ENCODE measurements at regions not wholly inside any gene's neighbourhood (a gene's known extent, or its start where the extent isn't known, plus 50 kb on each side); places are given as distances from the start of the nearest gene placed in this dataset.

- Histone ChIP-seq H3K27me3 (ENCODE audit: control insufficient read depth in 1 of 2, insufficient read depth in 2 of 2, low read length in 2 of 2) (no peaks in the 10 kb centered on the region; a peak in 2 of 5 replicates), H3K4me1 (ENCODE audit: insufficient read depth, low read length) (no peaks in the 10 kb centered on the region), H4K20me1 (ENCODE audit: insufficient read depth, low read length) (no peaks in the 10 kb centered on the region), H3K36me3 (replicated peaks in 1 of 2; ENCODE audit: control insufficient read depth in 1 of 2, insufficient read depth in 2 of 2, low read length in 2 of 2) (no peaks in the 10 kb centered on the region), H3K4me2 (ENCODE audit: low read depth, low read length) (no peak overlapping the region), H3K79me2 (ENCODE audit: insufficient read depth, low read length) (no peaks in the 10 kb centered on the region), H3K9me3 (ENCODE audit: low read length) (no peaks in the 10 kb centered on the region), H3K9ac (ENCODE audit: insufficient read depth, low read depth, low read length) (no peak overlapping the region), H3K27ac (ENCODE audit: extremely low read length, insufficient read depth, low read length) (no peak overlapping the region), H3K4me3 (replicated peaks in 1 of 3; ENCODE audit: insufficient read depth in 1 of 3, low read depth in 2 of 3, low read length in 3 of 3) (no peak overlapping the region), H2AFZ (ENCODE audit: low read length) (no peak overlapping the region)
- no TSS peak for BruUV-seq (replicated peaks)
- ChIA-PET CTCF (ENCODE audit: low intra/inter-chr PET ratio, low total read pairs) (no interaction called here), POLR2A (no interaction called here)
- TF ChIP-seq SP5 (CRISPR knock-in tag; IDR thresholded peaks at IDR 0.05; ENCODE audit: borderline replicate concordance, low read depth) (no peak), ZNF317 (CRISPR knock-in tag; IDR thresholded peaks at IDR 0.05) (no peak)
- intact Hi-C loops (cut with micrococcal nuclease; ENCODE audit: unreplicated experiment) (no loop called here), in situ Hi-C loops (cut with HindIII; ENCODE audit: extremely low pct_ligation_motif_present, low pct_unique_long_range_greater_than_20kb) (no loop called here)
- no peak for FAIRE-seq
- WGBS (ENCODE audit: low lambda C conversion rate): under 1% methylated on average over 5 of the region's 5 CpGs
- ATAC-seq: no peak
- DNase-seq (ENCODE audit: low spot score): no peak
Measured at GRCh38 chr2:6654279-6654678, 211.4 kb downstream of the CMPK2 start.

GRCh38 chr2:6656633-6657032 lies 209.1 kb downstream of the CMPK2 start:
- Histone ChIP-seq H3K27me3 (ENCODE audit: control insufficient read depth in 1 of 2, insufficient read depth in 2 of 2, low read length in 2 of 2) (no peaks in the 10 kb centered on the region; a peak in 1 of 5 replicates), H3K36me3 (replicated peaks in 1 of 2; ENCODE audit: control insufficient read depth in 1 of 2, insufficient read depth in 2 of 2, low read length in 2 of 2) (no peaks in the 10 kb centered on the region), H3K9me3 (ENCODE audit: low read length) (no peaks in the 10 kb centered on the region), H3K27ac (ENCODE audit: extremely low read length, insufficient read depth, low read length) (no peak overlapping the region), H2AFZ (ENCODE audit: low read length) (no peak overlapping the region), H4K20me1 (ENCODE audit: insufficient read depth, low read length) (no peaks in the 10 kb centered on the region), H3K9ac (ENCODE audit: insufficient read depth, low read depth, low read length) (no peak overlapping the region), H3K79me2 (ENCODE audit: insufficient read depth, low read length) (no peaks in the 10 kb centered on the region), H3K4me2 (ENCODE audit: low read depth, low read length) (no peak overlapping the region), H3K4me3 (replicated peaks in 1 of 3; ENCODE audit: insufficient read depth in 1 of 3, low read depth in 2 of 3, low read length in 3 of 3) (no peak overlapping the region), H3K4me1 (ENCODE audit: insufficient read depth, low read length) (no peaks in the 10 kb centered on the region)
- intact Hi-C loops (cut with micrococcal nuclease; ENCODE audit: unreplicated experiment) (no loop called here), in situ Hi-C loops (cut with HindIII; ENCODE audit: extremely low pct_ligation_motif_present, low pct_unique_long_range_greater_than_20kb) (no loop called here)
- BruUV-seq (replicated peaks): no TSS peak
- CTCF ChIA-PET (ENCODE audit: low intra/inter-chr PET ratio, low total read pairs): no interaction called here
- POLR2A ChIA-PET: no interaction called here
- 3% methylated on average over 4 of the region's 4 CpGs for WGBS (ENCODE audit: low lambda C conversion rate)
- FAIRE-seq: no peak
- TF ChIP-seq ZBED4 (CRISPR knock-in tag; IDR thresholded peaks at IDR 0.05; ENCODE audit: borderline replicate concordance): no peak
- no peak for TF ChIP-seq FOXO4 (CRISPR knock-in tag; conservative IDR thresholded peaks at IDR 0.05)
- no peak for TF ChIP-seq EHMT2 (IDR thresholded peaks at IDR 0.05; ENCODE audit: borderline replicate concordance, low read depth, low read length)
- no peak for TF ChIP-seq JDP2 (CRISPR knock-in tag; IDR thresholded peaks at IDR 0.05; ENCODE audit: borderline replicate concordance)
- ATAC-seq: no peak
- DNase-seq (ENCODE audit: low spot score): no peak

Measured in HepG2 (cell line).